Suppressor macrophage (primary cell): ENCODE measurements at regions not wholly inside any gene's neighbourhood (a gene's known extent, or its start where the extent isn't known, plus 50 kb on each side); places are given as distances from the start of the nearest gene placed in this dataset.
A peak's percentile ranks its signal among the peaks of the same experiment; 100 is the strongest.
"Not testable (repeated sequence)": the region's sequence is repeated elsewhere in the genome, so short reads cannot be mapped to it uniquely, and the experiment has no call there.

Source experiments
- DNase-seq, 4 experiments: peaks; one replicate each; pipeline ENCODE4 v3.0.0-alpha.2; 2020 to 2022

DNA sequence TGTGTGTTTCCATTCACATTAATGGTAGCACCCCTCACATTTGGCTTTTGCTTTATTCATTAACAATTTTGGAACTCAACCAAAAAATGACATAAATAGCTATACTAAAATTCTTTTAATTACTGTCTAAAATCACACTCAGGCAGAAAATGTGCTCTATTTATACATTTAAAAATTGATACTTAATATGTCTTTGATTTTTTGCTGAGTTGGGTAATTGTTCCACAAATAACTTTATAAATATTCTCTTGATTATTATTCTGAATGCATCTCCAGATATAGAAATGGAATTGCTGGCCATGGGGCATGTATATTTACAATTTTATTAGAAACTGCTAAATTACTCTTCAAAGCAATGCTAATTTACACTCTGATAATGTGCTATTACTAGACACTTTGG is 658.7 kb upstream of the CHRM3 start:
- no peak for DNase-seq

DNA sequence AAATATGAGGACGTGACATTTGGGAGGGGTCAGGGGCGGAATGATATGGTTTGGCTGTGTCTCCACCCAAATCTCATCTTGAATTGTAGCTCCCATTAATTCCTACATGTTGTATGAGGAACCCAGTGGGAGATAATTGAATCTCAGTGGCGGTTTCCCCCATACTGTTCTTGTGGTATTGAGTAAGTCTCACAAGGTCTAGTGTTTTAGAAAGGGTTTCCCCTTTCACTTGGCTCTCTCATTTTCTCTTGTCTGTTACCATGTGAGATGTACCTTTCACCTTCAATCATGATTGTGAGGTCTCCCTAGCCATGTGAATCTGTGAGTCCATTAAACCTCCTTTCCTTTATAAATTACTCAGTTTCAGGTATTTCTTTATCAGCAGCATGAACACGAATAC is 663.6 kb upstream of the CHRM3 start:
- no peak for DNase-seq

DNA sequence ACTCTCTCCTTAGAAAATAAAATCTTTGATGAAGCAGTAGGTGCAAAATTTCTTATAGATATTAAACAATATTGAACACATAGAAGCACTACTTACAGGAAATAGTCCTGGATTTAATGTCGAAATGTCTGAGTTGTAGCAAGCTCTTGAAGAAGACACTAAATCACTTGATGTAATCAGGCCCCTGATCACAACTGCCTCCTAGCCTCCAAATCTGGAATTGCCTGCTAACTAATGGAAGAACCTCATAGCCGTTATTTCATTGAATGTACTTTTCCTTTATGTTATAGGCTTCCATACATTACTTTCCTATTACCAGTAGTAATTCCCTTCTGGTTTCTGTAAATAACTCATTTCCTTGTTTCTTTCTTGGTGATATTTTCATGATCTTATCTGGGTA is 675.7 kb upstream of the CHRM3 start:
- peak in 2 of 4 experiments; percentile 4 for DNase-seq

DNA sequence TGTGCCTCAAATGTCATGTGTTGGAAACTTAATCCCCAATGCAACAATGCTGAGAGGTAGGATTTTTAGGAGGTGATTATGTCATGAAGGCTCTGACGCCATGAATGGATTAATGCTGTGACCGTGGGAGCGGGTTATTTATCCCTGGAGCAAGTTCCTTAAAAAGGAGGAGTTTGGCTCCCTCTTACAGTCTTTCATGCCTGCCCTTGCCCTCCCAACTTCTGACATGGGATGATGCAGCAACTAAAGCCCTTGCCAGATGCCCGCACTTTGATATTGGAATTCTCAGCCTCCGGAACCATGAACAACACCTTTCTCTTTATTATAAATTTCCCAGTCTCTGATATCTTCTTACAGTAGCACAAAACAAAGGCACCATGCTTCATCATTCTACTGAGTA is 685.3 kb upstream of the CHRM3 start:
- no peak for DNase-seq

DNA sequence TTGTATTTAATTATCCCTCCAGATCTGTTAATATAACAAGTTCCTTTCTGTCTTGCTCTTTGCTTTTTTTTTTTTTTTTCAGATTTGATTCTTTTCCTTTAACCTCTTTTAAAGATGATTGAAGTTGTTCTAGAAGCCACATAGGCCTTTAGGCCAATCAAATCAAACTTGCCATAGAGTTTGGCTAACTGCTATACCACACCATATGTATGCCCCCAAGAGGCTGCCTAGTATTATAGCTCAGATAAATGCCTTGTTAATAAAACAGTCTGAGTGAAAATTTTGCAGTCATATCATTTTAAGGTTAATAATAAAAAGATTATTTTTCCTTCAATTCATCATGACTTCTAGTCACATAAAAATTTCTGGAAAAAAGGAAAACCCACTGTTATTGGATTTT is 696.0 kb upstream of the CHRM3 start:
- no peak for DNase-seq

DNA sequence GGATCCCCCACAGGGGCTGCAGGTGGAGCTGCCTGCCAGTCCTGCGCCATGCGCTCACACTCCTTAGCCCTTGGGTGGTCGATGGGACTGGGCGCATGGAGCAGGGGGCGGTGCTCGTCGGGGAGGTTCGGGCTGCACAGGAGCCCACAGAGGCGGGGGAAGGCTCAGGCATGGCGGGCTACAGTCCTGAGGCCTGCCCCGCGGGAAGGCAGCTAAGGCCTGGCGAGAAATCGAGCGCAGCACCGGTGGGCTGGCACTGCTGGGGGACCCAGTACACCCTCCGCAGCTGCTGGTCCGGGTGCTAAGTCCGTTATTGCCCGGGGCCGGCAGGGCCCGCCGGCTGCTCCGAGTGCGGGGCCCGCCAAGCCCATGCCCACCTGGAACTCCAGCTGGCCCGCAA is 701.8 kb upstream of the CHRM3 start:
- DNase-seq = not testable (repeated sequence)

DNA sequence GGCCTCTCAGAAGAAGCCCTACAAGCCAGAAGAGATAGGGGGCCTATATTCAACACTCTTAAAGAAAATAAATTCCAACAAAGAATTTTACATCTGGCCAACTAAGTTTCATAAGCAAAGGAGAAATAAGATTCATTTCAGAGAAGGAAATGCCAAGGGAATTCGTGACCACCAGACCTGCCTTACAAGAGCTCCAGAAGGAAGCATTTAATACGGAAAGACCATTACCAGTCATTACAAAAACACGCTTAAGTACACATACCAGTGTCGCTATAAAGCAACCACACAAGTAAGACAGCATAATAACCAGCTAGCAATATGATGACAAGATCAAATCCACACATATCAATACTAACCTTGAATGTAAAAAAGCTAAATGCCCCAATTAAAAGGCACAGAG is 704.9 kb upstream of the CHRM3 start:
- DNase-seq = no peak

DNA sequence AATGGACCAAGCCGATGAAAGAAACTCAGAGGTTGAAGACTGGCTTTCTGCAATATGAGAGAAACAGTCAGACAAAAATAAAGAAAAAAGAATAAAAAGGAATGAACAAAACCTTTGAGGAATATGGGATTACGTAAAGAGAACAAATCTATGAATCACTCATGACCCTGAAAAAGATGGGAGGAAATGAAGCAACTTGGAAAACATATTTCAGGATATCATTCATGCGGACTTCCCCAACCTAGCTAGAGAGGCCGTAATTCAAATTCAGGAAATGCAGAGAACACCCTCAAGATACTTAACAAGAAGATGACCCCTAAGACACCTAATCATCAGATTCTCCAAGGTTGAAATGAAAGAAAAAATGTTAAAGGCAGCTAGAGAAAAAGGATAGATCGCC is 705.3 kb upstream of the CHRM3 start:
- peak in 2 of 4 experiments; percentile 19 to 27 for DNase-seq

DNA sequence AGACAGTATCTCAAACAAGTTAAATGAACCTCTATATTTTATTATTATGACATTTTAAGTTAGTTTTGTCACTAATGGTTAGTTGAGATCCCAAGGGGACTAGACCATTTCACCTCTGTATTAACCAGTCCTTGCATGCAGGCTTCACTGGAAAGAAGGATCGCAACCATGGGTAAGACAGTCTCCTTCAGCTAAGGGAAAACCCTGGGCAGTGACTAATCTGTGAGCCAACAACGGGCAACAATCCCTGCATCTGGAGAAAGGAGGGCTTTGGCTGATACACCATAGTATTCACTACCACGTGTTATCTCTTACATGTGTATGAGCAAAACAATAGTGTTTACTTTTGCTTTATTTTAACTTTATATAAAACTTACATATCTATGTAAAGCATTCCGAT is 708.8 kb upstream of the CHRM3 start:
- DNase-seq = no peak

DNA sequence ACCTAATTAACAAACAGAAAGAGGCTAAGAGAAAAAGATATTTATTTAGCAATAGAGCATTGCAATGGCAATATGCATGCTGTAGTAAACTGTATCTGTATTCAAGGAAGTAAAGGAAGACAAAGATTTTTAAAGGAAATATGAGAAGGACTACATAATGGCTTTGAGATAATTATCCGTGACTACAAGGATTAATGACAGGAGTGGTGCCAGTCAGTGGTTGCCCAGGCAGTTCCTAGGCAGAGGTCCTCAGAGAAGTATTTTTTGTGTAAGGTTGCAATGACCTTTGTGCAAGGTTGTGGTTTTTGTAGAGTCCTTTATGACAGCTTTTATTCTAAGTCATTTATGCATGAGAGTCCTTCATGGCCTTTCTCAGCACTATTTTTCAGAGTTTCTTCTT is 711.1 kb upstream of the CHRM3 start:
- DNase-seq = no peak

DNA sequence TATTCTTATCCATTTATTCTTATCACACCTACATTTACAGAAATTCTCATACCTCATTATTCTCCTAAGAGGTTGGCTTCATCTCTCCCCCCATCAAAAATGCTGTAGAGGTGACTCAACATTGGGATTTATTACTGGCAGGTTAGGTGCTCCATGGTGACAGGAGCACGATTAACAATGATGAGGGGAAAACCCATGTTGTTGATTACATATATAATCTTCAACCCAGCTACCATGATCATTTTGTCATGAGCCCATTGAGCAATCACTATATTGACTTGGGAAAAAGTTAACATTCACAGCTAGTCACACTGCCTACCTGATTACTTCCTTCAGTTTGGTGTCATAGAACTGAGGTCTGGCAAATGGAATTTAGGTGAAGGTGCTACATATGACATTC is 712.1 kb upstream of the CHRM3 start:
- no peak for DNase-seq

DNA sequence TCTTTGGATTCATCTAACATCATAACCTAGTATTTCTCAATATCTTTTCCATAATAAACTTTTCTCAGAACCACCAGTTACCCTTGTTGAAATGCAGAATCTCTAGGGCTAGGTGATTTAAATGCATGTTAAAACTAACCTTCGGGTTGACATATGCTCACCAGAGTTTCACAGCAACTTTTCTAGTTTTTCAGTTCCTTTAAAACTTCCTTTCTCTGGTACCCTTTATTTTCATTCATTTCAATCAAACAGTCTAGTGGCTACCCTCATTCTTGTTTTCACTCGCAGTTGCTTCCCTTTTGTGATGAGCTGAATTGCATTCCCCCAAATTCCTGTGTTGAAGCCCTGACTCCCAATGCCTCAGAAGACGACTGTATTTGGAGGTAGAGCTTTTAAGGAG is 712.8 kb upstream of the CHRM3 start:
- no peak for DNase-seq

DNA sequence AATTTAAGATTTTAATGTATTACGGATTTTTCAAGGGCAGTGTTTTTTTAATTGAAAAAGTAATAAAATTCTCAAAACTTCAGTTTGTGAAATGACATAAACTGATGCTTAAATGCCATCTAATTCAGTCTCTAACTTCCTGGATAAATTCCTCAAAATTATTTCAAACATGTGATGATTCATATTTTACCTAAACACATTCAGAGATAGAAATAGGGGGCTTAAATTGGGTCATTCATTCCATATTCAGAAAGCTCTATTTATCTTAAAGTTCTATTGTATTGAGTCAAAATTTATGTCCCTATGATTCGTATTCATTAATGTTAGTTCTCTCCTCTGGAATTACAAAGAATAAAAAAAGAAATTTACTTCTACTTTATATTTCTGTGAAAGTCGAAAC is 713.6 kb upstream of the CHRM3 start:
- no peak for DNase-seq

DNA sequence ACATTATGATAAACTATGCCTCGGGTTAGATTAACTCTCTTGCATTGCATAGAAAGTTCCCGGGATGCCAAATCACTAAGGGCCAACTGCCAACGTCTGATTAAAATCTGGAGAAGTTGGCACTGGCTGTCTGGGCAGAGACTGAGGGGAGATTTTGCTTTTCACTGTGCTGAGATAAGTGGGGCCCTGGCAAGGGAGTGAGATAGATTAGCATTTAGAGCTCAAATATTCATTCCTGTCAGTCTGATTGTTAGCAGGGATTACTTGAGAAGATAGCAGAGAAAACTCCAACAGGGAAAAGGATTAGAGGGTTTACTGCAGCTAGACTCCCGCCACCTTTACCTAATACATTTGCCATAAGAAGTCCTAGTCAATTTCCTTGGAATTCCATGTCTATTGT is 714.1 kb upstream of the CHRM3 start:
- DNase-seq = no peak

DNA sequence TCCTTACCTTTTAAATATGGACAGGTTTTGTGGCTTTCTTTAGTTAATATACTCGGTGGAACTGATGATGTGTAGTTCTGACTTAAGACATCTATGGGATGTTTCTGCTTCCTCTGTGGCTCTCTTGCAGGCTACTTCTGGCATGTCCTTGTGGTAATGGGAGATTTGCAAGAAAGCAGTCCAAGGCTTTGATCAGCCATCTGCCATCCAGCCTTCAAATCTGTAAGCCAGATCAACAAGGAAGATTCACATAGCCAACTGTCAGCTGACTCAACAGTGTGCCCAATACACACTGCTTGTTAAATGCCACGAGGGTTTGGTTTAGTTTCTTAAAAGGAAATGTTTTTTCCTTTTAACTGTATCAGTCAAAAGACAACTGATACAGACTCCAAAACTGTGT is 722.2 kb upstream of the CHRM3 start:
- no peak for DNase-seq

DNA sequence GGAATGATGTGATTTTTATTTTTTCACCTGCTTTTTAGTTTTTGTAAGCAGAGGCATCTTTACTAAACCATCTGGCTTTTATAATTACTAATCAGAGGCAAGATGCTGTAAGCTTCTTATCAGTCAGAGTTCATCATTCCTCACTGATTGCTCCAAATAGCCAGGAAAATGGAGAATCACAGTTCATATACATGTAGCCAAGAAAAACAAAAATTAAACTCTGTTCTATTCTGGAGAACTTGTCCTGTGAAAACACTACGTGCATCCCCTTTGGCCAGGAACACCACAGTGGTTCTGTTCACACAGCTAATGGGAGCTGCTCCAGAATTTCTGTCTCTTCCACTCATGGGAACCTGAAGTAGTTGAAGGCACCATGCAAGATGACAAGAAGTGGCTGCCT is 725.5 kb upstream of the CHRM3 start:
- DNase-seq = no peak

DNA sequence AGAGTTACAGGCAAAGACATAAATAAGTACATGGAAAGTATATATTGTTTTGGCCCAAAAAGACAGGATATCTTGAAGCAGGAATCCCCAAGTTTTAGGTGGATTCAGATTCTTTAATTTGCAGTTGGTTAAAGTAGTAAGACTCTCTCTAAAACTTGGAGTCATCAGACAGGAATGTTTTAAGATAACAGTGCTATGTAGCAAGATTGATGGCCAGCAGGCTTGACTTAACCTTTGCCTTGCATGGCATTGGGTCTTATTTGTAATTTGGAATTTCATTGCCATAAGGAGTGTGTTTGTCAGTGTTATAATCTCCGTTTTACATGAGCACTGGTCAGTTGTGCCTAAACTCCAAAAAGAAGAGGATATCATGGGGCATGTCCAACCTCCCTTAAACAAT is 727.6 kb upstream of the CHRM3 start:
- no peak for DNase-seq

DNA sequence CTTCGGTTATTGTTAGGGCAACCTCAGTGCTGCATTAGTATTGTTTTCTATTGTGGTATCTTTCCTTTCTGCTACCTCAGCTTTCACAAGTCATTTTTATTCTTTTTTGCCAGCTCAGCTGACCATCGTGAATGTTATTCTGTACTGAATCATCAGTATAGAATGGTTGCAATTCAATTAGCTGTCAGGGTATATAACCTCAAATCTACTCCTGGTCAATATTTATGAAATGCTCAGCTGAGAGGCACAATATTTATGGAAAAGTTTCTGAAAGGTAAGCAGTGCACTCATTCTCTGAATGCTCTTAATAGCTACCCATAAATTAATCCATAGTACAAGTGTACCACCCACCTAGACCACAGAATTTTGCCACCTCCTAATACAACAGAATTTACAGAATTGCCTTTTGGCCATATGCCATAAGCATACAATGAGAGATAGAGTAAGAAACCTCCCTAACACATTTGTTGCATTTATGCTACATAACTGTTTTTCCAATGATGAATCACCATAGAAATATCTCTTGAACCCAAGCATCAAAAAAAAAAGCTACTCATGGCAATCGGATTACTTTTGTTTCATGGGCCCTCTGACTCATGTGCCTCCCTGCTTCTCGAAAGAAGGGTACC is 732.6 kb upstream of the CHRM3 start:
- DNase-seq = no peak

DNA sequence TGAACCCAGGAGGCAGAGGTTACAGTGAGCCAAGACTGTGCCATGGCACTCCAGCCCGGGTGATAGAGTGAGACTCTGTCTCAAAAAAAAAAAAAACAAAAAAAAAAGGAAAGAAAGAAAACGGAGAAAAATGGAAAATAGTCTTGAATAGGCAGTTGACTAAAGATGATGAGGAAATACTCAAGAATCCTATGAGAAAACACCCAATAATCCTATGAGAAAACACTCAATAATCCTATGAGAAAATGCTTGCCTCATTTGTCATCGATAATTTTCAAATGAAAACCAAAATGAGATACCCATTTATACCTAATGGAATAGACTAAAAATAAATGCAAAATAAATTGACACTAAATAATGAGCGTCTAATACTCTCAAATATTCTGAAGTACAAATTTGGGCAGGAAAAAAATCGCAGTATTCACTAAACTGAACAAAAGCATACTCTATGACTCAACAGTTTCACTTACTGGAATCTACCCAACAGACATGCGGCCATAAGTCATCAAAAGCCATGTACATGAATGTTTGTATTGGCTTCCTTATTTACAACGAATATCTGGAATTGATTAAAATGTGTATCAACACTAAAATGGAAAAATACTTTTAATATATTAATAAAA is 733.9 kb upstream of the CHRM3 start:
- no peak for DNase-seq

DNA sequence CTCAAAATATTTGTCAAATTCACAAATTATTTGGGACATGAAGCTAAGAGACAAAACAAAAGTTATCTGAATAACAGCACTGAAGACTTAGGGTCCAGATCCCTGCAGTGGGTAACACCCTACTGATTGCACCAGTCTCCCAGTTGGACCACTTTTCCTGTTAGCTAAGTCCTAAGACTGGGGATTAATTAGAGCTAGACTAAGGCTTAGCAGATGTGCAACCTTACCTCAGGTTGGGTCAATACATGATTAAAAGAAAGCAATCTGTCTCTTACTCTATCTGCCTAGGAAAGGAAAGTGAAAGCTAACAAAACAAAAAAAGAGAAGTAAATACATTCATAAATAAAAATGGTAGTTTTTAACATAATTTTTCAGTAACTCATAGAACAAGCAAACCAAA is 737.2 kb upstream of the CHRM3 start:
- DNase-seq = peak in 1 of 4 experiments; percentile 7

DNA sequence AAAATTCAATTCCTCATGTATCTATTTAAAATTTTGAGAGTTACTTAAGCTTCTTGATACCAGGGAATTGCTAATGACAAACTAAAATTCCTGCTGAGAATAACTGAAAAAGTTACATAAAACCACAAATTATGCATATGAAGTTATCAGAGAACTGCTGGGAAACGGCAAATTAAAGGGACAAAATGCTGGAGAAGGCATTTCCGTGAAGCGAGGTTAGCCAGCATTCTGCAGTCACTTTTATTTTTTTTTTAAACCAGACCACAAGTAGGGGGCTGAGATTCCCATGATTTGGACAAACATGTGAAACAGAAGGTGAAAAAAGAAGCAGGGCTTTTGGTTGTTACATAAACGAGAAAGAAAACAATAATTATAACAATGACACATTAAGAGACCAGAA is 737.6 kb upstream of the CHRM3 start:
- DNase-seq = no peak

DNA sequence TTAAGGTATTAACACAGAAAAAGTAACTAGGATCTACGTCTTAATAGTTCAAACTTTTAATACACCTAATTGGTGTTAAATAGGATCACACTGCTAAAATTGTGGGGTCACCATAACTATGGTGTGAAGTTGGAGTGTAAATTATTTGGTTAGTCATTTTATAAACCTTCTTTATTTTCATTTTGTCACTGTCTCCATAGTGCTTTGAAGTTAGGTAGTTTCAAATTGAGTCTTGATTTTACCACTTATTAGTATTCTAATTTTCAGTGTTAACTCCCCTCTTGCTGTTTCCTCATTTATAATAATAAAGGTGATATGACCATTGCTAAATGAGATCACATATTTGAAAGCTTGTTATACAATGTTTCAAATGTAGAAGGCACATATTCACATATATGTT is 738.1 kb upstream of the CHRM3 start:
- no peak for DNase-seq

DNA sequence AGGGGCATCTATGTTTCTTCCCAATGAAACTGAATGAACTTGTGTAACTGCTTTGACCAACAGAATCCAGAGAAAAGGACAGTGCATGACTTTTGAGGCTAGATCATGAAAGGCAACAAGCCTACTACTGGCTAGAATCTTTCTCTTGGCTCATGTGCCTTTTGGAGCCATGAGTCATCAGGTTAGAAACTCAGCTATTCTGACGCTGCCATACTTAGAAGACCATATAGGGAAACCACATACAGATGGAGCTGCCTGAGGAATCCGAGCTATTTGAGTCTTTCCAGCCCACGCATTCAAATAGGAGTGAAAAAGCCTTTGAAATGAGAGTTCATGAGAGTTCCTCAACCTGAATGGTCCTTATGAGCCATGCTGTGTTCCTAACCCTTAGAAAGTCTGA is 738.5 kb upstream of the CHRM3 start:
- peak in 2 of 4 experiments; percentile 14 to 43 for DNase-seq

DNA sequence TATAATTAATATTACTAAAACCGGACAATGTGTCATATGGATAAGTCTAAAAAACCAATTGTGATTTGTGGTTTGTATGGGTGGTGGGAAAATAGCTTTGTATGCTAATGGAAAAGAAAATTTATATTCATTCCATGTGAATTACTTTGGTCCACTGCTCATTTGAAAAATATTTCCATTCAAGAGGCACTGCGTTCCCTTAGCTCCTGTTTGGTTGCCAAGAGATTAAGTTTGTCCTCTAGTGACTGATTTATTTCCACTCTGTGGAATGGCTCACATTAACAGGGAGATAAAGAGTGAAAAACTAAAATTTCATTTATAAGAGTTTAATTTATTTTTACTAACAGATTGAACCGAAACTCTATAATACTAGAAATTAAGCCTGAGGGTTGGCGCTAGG is 744.1 kb upstream of the CHRM3 start:
- no peak for DNase-seq

DNA sequence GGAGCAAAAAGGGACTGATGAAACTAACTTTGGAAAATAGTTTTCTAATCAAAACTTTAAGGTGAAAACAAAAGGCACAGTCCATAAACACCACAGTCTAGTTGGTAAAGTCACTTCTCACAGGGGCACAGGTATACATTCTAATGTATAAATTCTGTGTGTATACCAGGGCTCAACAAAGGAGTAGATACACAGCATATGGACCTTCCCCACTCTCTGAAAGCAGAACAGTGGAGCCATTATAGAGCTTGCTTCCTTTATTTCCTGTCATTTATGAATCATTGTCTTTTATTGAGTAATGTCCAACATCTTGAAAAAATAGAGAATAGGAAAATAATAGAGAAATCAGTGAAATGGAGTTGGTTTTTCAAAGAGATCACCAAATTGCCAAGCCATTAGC is 746.5 kb upstream of the CHRM3 start:
- DNase-seq = peak in 2 of 4 experiments; percentile 6 to 9
